Gastrocnemius medialis (tissue), 4 donors: ENCODE measurements at regions not wholly inside any gene's neighbourhood (a gene's known extent, or its start where the extent isn't known, plus 50 kb on each side); places are given as distances from the start of the nearest gene placed in this dataset.

Source experiments
- POLR2A ChIP-seq, 2 donors: fragments of 450-650 bp; IDR thresholded peaks; one replicate each; pipeline ENCODE4 v1.6.1; 2017; ENCODE audit warnings: antibody characterized with exemption in 2 of 2, mild to moderate bottlenecking in 2 of 2, moderate library complexity in 2 of 2
- TF ChIP-seq, protein P1 (sequence below), 5 experiments: fragments of 450-650 bp in 3 of 5; fragments of 200-600 bp in 2 of 5; sonication (generic) in 2 of 5; IDR thresholded peaks in 4 of 5; conservative IDR thresholded peaks in 1 of 5; 1 replicate in 4 of 5; 2 replicates in 1 of 5; pipeline ENCODE4 v1.5.1; 2016 to 2019; ENCODE audit warnings: antibody characterized with exemption in 5 of 5, mild to moderate bottlenecking in 3 of 5, moderate library complexity in 3 of 5

DNA sequence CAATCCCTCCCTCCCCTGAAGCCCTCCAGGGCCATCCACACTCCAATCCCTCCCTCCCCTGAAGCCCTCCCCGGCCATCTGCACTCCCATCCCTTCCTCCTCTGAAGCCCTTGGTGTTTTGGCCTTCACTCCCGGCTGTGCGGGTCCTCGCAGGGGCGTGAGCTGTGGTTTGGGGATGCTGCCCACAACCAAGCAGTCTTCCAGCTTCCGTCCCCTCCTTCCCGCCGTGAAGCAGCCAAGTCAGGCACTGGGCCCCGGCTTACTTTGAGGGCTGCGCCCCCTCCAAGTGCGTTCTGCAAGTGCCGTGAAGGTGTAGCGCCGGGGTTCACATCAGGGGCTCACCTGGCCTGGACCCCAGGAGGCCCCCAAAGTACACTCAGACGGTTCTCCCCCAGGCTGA, 335.9 kb downstream of the BRD1 start:
- TF ChIP-seq, protein P1, sequence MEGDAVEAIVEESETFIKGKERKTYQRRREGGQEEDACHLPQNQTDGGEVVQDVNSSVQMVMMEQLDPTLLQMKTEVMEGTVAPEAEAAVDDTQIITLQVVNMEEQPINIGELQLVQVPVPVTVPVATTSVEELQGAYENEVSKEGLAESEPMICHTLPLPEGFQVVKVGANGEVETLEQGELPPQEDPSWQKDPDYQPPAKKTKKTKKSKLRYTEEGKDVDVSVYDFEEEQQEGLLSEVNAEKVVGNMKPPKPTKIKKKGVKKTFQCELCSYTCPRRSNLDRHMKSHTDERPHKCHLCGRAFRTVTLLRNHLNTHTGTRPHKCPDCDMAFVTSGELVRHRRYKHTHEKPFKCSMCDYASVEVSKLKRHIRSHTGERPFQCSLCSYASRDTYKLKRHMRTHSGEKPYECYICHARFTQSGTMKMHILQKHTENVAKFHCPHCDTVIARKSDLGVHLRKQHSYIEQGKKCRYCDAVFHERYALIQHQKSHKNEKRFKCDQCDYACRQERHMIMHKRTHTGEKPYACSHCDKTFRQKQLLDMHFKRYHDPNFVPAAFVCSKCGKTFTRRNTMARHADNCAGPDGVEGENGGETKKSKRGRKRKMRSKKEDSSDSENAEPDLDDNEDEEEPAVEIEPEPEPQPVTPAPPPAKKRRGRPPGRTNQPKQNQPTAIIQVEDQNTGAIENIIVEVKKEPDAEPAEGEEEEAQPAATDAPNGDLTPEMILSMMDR (IDR thresholded peaks at IDR 0.05 in 4 of 5, conservative IDR thresholded peaks at IDR 0.05 in 1 of 5), result no peak
- no peak for TF ChIP-seq POLR2A (IDR thresholded peaks at IDR 0.05)
